NCI-H2196 (cell line): ENCODE measurements at regions not wholly inside any gene's neighbourhood (a gene's known extent, or its start where the extent isn't known, plus 50 kb on each side); places are given as distances from the start of the nearest gene placed in this dataset.
"Not testable (repeated sequence)": the region's sequence is repeated elsewhere in the genome, so short reads cannot be mapped to it uniquely, and the experiment has no call there.

Experiments used
- DNase-seq: peaks from one replicate; lab custom pipeline; 2025; ENCODE audit not compliant: unreplicated experiment; lab: John Stamatoyannopoulos, UW

DNA sequence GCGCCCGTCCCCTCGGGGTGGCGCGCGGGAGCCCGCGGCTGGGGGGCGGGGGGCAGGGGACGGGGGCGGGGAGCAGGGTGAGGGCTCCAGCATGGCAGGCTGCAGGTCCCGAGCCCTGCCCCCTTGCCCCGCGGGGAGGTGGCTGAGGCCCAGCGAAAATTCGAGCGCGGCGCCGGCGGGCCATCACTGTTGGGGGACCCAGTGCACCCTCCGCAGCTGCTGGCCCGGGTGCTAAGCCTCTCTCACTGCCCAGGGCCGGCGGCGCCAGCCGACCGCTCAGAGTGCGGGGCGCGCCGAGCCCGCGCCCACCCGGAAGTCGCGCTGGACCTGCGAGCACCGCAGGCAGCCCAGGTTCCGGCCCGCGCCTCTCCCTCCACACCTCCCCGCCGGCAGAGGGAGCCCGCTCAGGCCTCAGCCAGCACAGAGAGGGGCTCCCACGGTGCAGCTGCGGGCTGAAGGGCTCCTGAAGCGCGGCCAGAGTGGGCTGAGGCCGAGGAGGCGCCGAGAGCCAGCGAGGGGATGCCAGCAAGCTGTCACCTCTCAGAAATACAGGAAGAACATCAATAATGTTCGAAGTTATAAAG, 290.8 kb upstream of the PRSS16 start:
- DNase-seq, result peak; percentile 60

DNA sequence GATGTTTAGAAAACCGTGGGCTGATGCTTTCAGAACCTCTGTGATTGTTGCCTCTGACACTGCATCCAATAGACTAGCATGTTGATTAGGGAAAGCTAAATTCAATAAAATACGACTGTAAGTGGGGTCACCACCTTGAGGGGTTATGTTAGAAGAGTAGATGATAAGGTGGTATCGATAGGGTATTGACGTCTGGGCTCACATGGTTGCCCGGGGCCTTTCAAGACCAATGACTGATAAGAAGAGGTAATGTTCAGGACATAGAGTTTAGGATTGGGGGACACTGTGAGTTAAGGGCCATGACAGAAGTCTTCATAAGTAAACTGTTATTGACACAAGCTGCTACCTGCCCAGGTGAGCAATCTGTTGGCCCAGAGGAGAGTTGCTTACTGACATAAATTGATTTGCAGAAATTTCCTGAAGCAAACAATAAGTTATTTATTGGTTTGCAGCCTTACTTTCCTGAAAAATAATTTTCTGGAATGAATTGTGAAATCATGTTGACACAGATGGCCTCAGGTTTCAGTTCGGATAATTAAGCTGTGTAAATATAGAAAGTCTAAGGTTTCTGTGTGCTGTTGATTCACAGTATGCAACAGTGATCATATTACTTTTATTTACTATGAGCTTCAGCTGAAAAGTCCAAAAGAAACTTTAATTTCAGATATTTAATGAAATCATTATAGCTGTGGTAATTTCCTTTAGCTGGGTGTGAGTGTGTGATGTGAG, 289.9 kb upstream of the PRSS16 start:
- not testable (repeated sequence) for DNase-seq

DNA sequence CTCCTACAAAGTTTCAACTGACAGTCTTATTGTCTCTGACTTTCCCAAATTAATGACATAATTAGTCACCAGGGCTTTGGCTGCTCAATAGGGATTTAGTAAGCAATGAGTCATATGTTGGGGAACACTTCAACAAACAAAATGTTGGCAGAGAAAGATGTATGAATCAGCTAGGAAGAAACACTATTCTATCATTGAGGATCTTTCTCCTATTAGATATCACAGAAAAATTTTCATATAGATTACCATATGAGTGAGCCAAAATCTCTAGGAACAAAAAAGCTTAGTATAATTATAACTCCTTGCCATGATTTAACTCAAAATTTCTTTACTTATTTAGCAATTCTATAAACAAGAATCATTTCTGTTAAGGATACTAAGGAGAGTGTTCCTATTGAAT, 286.3 kb upstream of the PRSS16 start:
- not testable (repeated sequence) for DNase-seq

DNA sequence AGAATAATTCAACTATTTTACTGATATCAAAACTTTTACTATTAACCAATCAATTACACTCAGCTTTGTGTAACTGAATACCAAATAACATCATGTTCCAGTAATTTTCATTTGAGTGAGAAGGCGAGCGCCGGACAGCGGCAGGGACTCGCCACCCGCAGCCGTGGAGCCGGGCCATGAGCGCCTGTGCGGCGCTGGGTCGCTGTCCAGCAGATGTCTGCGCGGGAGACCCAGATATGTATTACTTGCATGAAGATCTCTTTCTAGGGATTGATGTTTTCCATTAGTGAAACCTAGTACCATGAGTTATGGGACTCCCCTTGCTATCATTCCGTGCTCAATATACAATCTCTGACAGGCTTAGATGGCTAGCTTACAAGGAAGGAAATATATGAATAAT, 245.1 kb upstream of the PRSS16 start:
- no peak for DNase-seq

DNA sequence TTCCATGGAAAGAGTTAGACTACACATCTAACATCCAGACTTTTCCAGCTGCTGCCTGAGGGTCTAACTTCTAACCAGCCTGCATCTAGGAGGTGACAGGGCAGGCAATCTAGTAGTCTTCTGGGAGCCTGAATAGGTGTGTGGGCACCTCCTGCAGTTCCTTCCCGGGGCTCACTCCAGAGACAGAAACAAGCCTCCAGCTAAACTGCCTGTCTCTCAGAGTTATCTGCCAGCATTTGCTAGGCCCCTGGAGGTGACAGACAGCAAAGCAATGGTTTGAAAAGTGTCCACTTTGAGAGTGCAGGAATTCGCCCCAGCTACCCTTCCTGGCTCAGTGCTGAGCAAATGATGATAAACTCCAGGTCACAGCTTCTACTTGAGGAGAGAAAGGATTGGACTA, 240.5 kb upstream of the PRSS16 start:
- DNase-seq, result no peak

DNA sequence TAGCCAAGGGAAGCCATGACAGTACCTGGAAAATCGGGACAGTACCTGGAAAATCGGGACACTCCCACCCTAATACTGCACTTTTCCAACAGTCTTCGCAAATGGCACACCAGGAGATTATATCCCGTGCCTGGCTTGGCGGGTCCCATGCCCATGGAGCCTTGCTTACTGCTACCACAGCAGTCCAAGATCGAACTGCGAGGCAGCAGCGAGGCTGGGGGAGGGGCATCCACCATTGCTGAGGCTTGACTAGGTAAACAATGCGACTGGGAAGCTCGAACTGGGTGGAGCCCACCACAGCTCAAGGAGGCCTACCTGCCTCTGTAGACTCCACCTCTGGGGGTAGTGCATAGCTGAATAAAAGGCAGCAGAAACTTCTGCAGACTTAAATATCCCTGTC, 238.9 kb upstream of the PRSS16 start:
- DNase-seq, result not testable (repeated sequence)

DNA sequence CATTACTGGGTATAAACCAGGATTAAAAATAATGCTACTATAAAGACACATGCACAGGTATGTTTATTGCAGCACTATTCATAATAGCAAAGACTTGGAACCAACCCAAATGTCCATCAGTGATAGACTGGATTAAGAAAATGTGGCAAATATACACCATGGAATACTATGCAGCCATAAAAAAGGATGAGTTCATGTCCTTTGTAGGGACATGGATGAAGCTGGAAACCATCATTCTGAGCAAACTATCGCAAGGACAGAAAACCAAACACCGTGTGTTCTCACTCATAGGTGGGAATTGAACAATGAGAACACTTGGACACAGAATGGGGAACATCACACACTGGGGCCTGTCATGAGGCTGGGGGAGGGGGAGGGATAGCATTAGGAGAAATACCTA, 233.4 kb upstream of the PRSS16 start:
- not testable (repeated sequence) for DNase-seq

DNA sequence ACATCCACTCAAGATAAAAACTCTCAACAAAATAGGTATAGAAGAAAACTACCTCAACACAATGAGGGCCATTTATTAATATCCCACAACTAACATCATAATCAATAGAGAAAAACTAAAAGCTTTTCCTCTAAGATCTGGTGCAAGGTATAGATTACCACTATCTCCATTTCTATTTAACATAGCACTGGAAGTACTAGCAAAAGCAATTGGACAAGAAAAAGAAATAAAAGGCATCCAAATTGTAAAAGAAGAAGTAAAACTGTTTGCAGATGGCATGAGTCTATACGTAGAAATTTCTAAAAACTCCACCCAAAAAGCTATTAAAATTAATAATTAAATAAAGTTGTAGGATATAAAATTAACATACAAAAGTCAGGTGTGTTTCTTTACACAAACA, 230.8 kb upstream of the PRSS16 start:
- DNase-seq, result no peak

DNA sequence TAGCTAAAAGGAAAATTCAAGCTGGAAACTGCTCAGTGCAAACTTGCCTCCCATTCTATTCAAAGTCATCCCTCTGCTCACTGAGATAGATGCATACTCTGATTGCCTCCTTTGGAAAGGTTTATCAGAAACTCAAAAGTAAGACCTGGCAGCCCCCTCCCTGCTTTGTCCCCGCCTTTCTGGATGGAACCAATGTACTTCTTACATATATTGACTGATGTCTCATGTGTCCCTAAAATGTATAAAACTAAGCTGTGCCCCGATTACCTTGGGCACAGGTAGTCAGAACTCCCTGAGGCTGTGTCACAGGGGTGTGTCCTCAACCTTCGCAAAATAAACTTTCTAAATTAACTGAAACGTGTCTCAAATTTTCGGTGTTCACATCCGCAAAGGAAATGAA, 229.1 kb upstream of the PRSS16 start:
- not testable (repeated sequence) for DNase-seq

DNA sequence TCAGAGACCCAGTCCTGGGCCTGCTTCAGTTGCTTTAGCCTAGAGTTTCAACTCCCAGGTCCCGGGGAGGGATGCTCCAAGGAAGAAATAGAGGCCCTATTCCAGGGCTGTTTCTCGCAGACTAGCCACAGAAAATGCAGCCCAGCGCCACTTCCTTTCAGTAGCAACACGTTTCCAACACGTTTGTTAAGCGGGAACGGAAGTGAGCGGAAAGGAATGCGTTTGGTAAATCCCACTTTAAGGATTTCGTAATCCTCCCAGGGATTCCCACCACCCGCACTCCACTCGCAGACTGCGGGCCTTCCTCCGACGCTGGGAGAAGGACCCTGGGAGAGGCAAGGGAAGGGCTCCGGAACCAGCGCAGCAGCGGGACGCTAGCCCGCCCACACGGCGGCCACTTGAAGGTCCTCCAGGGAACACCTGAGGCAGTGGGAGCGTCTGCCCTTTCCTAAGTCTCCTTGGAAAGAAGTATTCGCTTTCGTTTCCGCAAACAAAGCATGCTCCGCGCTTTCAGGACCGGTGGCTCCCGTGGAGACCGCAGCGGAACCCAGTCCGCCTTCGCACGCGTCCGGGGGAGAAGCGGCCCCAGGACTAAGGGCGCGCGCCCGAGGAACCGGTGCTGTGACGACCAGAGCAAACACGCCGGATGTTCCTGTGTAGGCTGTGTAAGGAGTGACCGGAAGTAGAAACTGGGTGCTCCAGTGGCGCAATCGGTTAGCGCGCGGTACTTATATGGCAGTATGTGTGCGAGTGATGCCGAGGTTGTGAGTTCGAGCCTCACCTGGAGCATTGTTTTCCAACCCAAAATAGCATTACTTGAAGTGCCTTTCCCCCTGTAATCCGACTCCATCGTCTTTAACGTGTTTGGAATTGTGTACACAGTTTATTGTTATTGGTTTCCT, 227.6 kb upstream of the PRSS16 start:
- DNase-seq, result peak; percentile 91

DNA sequence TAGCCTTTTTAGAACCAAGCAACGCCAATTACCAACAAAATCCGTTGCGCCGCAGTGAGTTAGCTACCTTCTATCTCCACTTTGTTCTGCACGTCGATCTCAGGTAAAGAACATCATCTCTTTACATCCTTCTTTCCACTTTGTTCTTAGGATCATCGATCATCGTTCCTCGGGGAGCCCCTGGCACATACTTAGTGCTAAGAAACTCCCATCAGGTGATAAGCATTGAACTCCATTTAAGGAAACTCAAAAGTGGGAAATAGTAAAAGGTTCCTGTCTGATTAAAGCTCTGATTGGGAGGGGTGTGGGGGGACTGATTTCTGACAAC, 227.0 kb upstream of the PRSS16 start:
- no peak for DNase-seq

DNA sequence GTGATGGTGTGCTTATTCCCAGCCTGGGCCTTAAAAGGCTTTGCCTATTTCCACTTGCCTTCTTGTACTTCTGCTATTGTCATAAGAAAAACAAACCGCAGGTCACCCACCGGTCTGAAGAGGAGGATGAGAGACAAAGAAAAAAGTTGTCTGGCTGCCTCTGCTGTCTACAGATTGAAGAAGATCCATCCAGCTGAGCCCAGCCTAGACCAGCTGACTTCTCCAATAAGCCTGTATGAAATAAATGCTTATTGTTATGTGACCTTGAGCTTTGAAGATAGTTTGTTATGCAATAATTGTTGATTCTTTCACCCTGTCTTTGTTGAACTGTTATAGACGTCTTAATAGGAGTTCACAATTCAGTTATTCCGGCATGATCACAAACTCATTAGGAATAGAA, 223.8 kb upstream of the PRSS16 start:
- no peak for DNase-seq

DNA sequence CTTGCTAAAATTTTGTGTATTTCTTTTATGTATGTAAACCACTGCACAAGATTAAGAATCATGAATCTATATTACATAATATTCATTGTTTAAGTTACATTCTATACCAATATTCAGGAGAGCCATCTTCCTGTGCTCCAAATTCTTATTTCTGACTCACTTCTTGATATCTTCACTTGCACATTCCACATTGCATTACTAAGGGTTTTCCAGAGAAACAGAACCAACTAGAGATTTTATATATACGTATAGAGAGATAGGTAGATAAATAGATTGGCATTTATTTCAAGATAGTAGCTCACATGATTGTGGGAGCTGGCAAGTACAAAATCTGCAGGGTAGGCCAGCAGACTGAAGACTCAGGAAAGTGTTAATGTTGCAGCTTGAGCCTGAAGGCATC, 222.2 kb upstream of the PRSS16 start:
- no peak for DNase-seq

DNA sequence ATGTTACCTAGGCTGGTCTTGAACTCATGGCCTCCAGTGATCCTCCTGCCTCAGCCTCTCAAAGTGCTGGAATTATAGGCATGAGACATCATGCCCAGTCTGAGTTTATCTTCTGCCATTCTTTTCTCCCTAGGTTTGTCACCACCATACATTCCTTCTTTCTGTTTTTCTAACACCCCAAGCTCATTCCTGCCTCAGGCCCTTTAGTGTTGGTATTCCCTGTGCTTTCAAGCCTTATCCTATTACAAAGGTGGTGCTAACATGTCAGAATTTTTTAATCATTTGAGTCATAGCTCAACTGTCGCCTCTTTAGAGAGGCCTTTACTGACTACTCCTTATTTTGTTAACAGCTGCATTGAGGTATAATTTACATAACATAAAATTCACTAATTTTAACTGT, 221.1 kb upstream of the PRSS16 start:
- DNase-seq, result no peak

DNA sequence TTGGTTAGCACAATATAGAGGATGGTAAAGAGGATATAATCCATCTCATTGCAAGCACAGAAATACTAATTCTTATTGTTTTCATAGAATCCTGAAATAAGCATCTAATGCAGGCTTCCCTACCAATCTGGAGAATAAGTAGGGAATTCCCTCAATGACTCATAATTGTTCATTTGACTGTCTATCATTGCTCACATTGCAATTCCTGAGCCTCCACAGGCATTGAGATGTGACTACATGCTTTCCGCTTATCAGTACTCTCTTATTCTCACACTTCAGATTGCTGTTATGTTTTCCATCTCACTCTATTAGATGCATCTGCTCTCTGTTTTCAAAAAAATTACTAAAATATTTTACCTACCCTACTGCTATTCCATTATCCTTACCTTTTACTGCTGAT, 216.2 kb upstream of the PRSS16 start:
- no peak for DNase-seq

DNA sequence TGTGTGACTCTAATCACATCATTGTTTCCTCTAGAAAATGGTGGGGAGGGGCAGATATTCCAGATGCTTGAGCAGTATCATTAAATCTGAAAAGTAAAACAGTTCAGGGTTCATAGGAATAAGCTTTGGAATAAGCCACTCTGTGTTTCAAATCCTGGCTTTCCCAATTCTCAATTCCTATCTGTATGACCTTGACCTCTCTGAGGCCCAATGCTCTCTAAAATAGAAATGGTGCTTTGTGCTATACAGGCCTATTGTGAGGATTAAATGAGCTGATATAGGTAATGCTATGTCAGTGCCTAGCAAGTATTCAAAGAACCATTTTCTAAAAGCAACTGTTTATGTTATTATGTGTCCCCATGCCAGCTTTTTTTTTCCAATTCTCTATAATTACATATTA, 209.0 kb upstream of the PRSS16 start:
- no peak for DNase-seq

DNA sequence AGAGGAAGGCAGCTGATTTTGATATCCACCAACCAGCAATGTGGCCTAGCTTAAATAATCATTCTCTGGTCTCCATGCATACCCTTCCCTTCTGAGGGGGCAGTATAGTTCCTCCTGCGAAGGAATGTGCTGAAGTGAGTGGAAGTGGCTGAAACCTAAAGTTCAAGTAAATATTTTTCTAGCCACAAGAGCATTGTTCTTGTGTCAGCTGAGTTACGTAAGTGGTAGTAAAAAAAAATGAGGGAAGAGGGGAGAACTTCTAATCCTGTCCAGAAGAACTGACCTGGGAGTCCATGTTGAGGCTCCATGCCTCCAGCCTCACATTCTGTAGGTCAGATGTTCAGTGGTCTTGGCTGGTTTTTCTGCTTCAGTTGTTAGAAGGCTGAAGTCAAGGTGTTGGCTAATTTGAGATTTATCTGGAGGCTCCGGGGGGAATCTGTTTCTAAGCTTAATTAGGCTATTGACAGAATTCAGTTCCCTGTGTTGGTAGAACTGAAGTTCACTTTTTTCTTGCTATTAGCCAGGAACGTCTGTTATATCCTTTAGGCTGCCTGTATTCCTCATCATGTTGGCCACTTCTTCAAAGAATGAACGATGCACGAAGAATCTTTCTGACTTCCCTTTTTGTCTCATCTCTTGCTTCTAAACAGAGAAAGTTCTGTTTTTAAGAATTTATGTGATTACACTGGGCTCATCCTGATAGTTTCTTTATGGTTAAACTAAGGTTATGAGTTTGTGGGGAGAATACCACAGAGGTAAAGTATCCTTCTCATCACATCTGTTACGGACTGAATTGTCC, 207.1 kb upstream of the PRSS16 start:
- no peak for DNase-seq

DNA sequence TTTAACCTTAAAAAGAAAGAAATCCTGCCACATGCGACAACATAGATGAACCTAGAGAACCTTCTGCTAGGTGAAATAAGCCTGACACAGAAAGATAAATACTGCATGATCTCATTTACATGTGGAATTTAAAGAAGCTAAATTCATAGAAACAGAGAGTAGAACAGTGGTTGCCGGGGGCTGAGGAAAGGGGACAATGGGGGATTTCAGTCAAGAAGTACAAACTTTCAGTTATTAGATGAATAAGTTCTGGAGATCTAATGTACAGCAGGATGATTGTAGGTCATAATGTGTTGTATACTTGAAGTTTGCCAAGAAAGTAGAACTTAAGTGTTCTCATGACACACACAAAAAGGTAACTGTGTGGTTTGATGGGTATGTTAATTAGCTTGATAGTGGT, 204.3 kb upstream of the PRSS16 start:
- no peak for DNase-seq

DNA sequence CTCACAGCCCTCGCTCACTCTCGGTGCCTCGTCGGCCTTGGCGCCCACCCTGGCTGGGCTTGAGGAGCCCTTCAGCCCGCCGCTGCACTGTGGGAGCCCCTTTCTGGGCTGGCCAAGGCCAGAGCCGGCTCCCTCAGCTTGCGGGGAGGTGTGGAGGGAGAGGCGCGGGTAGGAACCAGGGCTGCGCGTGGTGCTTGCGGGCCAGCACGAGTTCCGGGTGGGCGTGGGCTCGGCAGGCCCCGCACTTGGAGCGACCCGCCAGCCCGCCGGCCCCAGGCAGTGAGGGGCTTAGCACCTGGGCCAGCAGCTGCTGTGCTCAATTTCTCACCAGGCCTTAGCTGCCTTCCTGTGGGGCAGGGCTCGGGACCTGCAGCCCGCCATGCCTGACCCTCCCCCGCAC, 202.4 kb upstream of the PRSS16 start:
- DNase-seq, result not testable (repeated sequence)

DNA sequence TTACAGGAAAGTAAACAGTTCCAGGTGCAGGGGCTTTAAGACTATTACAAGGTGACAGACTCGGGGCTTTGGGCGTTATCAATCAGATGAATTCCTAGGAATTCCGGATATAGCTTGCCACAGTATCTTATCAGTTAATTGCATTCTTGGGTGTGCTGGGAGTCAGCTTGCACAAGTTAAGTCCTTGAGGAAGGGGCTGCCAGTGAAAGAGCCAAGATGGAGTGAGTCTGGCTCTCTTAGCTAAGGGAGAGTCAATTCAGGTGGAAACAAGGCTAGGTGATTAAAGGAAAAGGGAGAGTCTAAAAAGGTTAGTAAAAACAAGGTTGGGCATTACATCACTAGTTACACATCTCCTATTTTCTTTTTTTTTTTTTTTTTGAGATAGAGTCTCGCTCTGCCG, 199.8 kb upstream of the PRSS16 start:
- not testable (repeated sequence) for DNase-seq
